DMS53 treated with DMSO at 0.1 percent for 48 hours (cell line): ENCODE measurements at regions not wholly inside any gene's neighbourhood (a gene's known extent, or its start where the extent isn't known, plus 50 kb on each side); places are given as distances from the start of the nearest gene placed in this dataset.

Source experiments
- DNase-seq: peaks from one replicate; lab custom pipeline; 2025; ENCODE audit not compliant: unreplicated experiment; lab: John Stamatoyannopoulos, UW

GRCh38 chr17:68665373-68665772 is 64.2 kb upstream of the FAM20A start:
- DNase-seq = no peak

DNA sequence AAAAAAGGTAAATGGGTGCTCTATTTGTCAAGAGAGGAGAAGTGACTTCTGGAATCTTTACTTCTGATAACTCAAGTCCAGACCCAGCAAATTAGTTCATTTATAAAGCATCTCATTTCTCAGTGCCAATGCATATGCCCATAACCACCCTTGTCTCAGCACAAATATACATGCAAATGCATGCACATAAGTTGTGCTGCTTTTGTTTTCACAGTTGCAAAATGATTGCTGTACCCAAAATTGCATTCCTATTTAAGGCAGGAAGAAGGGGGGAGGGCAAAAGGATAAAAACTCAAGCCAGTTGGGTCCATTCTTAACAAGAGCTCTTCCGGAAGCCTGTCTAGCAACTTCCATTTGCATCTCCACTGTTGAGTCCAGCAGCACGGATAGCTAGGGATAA is 61.3 kb upstream of the FAM20A start:
- no peak for DNase-seq

GRCh38 chr17:68662037-68662432 is 60.9 kb upstream of the FAM20A start:
- no peak for DNase-seq

GRCh38 chr17:68661265-68662036 is 60.3 kb upstream of the FAM20A start:
- DNase-seq = no peak

DNA sequence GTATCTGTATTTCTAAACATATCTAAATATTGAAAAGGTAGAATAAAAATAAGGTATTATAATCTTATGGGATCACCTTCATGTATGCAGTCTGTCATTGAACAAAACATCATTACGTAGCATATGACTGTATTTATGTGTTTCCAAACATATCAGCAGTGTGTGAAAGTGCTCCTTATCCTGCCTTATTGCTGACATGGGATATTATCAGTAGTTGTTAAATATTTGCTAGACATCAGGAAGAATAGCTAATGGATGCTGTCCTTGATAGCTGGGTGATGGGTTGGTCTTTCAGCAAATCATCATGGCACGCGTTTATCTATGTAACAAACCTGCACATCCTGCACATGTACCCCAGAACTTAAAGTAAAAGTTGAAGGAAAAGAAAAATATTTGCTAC is 59.1 kb upstream of the FAM20A start:
- DNase-seq = no peak

DNA sequence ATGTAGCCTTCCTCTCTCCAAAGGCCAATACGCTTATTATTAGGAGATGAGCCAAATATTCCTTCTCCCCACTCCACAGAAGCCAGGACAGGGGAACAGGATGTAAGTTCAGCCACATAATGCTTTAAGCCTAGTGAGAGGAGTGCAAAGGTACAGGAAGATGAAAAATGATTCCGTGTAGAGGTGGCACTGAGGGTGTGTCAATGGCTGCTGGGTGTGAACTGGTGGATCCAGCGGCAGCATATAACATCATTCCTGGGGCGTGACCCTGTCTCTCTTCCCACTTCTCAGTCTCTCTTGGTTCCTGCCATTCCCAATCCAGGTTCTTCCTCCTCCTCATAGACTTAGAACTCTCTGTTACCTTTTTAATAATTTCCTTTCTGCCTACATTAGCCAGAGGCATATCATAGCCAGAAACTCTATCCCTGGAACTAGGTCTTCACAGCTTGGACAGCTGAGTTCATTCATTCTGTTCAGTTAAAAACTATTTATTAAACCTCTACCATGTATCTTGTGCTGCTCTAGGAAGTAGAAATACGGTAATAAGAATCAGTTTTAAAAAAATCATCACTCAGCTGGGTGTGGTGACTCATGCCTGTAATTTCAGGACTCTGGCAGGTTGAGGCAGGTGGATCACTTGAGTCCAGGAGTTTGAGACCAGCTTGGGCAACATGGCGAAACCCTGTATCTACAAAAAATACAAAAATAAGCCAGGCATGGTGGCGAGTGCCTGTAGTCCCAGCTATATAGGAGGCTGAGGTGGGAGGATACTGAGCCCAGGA is 58.0 kb upstream of the FAM20A start:
- DNase-seq = no peak

DNA sequence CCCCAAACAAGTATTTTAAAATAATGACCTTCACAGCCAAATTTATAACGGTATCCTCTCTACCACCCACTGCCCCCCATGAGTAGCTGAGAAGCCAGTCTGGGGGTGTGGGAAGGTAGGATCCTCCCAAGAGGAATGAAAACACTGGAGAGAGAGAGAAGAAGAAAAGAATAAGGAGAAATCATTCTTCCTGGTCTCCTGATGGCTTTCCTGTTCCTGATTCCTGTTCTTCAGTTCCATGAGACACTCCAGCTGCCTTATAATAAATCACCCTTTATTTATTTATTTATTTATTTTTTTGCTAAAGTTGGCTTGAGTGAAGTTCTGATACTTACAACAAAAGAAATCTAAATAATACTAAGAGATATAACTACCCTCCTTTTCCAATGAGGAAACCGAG is 56.4 kb upstream of the FAM20A start:
- no peak for DNase-seq

DNA sequence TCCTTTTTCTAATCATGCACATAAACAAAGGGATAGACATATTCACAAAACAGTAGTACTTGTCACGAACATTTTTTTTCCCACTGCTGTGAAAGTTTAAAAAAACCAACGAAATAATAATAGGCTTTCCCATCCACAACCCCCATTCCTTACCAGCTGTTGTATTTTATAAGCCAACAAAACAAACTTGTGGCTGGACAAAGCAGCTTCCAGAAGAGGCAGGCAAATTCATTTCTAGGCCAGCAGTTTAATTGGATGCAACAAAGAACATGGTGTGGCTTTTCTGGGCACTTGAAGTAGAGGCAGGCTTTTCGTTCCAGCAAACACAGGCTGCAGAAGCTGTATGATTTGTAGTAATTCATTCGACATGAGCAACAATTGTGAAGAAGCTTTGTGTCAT is 56.0 kb upstream of the FAM20A start:
- no peak for DNase-seq

DNA sequence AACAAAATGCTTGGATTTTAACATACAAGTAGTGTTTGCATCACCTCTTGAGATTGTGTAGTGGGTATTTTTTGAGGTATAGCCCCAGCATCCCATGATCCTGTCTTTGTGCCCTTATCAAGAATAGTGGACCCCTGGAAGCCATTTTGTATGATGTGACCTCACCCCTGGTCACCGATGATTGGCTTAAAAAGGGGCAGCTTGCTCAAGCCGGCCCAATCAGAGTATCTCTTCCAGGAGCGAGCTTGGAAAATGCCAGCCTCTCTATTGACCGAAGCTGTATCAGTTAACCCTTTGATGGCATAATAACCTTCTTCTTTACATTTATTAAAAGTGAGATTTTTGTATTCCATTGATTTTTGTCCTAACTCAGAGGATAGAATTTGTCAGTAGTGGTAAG is 55.5 kb upstream of the FAM20A start:
- DNase-seq = no peak
